ENCODE measurements at regions not wholly inside any gene's neighbourhood (a gene's known extent, or its start where the extent isn't known, plus 50 kb on each side); places are given as distances from the start of the nearest gene placed in this dataset.

DNA sequence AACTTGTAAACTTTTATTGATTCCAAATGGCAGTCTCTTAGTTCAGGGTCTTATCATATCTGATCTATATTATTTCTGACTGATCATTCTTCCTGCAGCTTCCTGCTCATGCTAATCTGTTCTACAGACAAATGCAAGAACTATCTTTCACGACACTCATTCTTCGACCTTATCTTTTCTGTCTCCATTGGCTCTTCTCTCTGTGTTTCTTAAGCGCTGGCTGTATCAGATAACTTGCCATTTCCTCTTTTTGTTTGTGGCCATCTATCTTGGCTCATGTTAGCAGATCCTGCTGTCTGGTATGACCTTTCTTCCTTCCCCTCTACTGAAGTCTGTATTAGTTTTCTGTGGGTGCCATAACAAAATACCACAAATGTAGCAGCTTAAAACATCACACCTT, 230.5 kb upstream of the PUDP start:
- TF ChIP-seq POLR2A (IDR thresholded peaks at IDR 0.05) (no peak), POLR2AphosphoS5 (IDR thresholded peaks at IDR 0.05) (no peak)
